Naive thymus-derived CD4-positive, alpha-beta T cell (primary cell): ENCODE measurements at regions not wholly inside any gene's neighbourhood (a gene's known extent, or its start where the extent isn't known, plus 50 kb on each side); places are given as distances from the start of the nearest gene placed in this dataset.
"Not testable (repeated sequence)": the region's sequence is repeated elsewhere in the genome, so short reads cannot be mapped to it uniquely, and the experiment has no call there.

Experiments
- ATAC-seq: fragments of 150-1000 bp; cut with Tn5 transposase; 2 replicates; pipeline ENCODE4 v1.10.0; 2021; ENCODE audit warnings: mild to moderate bottlenecking, moderate library complexity
- CTCF ChIA-PET: fragments of 350-600 bp; sonication (Branson Sonifier 250); formaldehyde crosslinking; loops from one replicate; lab custom pipeline; 2021; ENCODE audit warnings: antibody characterized with exemption; lab: Charles Lee
- POLR2A ChIA-PET: fragments of 350-600 bp; sonication (Branson Sonifier 250); formaldehyde crosslinking; loops from one replicate; lab custom pipeline; 2021; ENCODE audit warnings: antibody characterized with exemption, inconsistent platforms; lab: Charles Lee
- DNase-seq, 9 donors: peaks; one replicate each; pipeline versions ENCODE4 v3.0.0 to v3.0.0-alpha.2; 2020 to 2022; ENCODE audit warnings: mixed read lengths in 1 of 9
- H3K27ac ChIP-seq: one replicate; pipeline ENCODE4 v1.7.0; 2013; ENCODE audit warnings: mild to moderate bottlenecking, low read depth, low read length, moderate library complexity
- H3K27me3 ChIP-seq, 2 donors: one replicate each; pipeline ENCODE4 v1.7.0; 2013; ENCODE audit warnings: low read length in 2 of 2, mild to moderate bottlenecking in 2 of 2, moderate library complexity in 2 of 2; ENCODE audit not compliant: control insufficient read depth in 2 of 2, insufficient read depth in 2 of 2
- H3K36me3 ChIP-seq, 3 experiments: 1 replicate in 2 of 3; 2 replicates in 1 of 3; pipeline ENCODE4 v1.7.0; 2013; ENCODE audit warnings: low read length in 3 of 3, mild to moderate bottlenecking in 3 of 3, moderate library complexity in 1 of 3; ENCODE audit not compliant: insufficient read depth in 3 of 3, control insufficient read depth in 2 of 3
- H3K4me1 ChIP-seq, 2 donors: one replicate each; pipeline ENCODE4 v1.7.0; 2013; ENCODE audit warnings: low read length in 2 of 2, mild to moderate bottlenecking in 2 of 2, moderate library complexity in 1 of 2; ENCODE audit not compliant: control insufficient read depth in 2 of 2, insufficient read depth in 2 of 2
- H3K4me3 ChIP-seq: 2 replicates; pipeline ENCODE4 v1.7.0; 2013; ENCODE audit warnings: mild to moderate bottlenecking, low read length
- H3K9me3 ChIP-seq, 3 experiments: 1 replicate in 2 of 3; 2 replicates in 1 of 3; pipeline ENCODE4 v1.7.0; 2013; ENCODE audit warnings: low read length in 3 of 3; ENCODE audit not compliant: control insufficient read depth in 2 of 3
- H3K27ac Mint-ChIP-seq, 9 donors: one replicate each; pipeline ENCODE4 v1.8.0; 2020 to 2022; ENCODE audit warnings: mixed read lengths in 9 of 9, mild to moderate bottlenecking in 8 of 9, moderate library complexity in 5 of 9, inconsistent platforms in 2 of 9
- H3K27me3 Mint-ChIP-seq, 5 donors: one replicate each; pipeline ENCODE4 v1.8.0; 2021 to 2022; ENCODE audit warnings: mixed read lengths in 5 of 5, mild to moderate bottlenecking in 1 of 5
- H3K36me3 Mint-ChIP-seq, 5 donors: one replicate each; pipeline ENCODE4 v1.8.0; 2020 to 2022; ENCODE audit warnings: mixed read lengths in 5 of 5, mild to moderate bottlenecking in 3 of 5, inconsistent platforms in 1 of 5
- H3K4me1 Mint-ChIP-seq, 7 donors: one replicate each; pipeline ENCODE4 v1.8.0; 2020 to 2022; ENCODE audit warnings: mixed read lengths in 7 of 7, mild to moderate bottlenecking in 3 of 7, inconsistent platforms in 1 of 7
- H3K4me3 Mint-ChIP-seq, 10 donors: one replicate each; pipeline ENCODE4 v1.8.0; 2020 to 2022; ENCODE audit warnings: mild to moderate bottlenecking in 10 of 10, mixed read lengths in 10 of 10, moderate library complexity in 6 of 10, inconsistent platforms in 2 of 10
- H3K9me3 Mint-ChIP-seq, 11 donors: one replicate each; pipeline ENCODE4 v1.8.0; 2020 to 2022; ENCODE audit warnings: mixed read lengths in 11 of 11, mild to moderate bottlenecking in 4 of 11, inconsistent platforms in 1 of 11, moderate library complexity in 1 of 11
- intact Hi-C, 2 donors: fragments of 100-400 bp; cut with micrococcal nuclease; formaldehyde crosslinking; loops; one replicate each; pipeline ENCODE4 v1.15.1; 2023

DNA sequence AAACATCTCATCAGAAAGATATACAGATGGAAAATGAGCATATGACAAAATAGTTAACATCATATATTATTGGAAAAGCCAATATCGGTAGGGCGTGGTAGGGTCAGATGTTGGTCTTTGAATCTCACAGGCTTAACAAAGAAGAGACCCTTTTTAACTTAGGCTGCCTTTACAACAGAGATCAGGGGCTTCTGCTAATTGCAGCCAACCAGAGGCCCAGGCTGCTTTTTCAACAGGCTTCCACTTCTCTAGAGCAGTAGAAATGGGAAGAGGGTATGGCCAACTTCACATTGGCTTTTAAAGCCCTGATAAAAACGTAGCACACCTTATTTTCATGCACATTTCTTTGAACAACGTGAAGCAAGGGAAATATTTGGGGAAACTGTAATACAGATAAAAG lies 764.3 kb upstream of the CTNND2 start:
- H3K36me3 ChIP-seq = no peaks in the 10 kb centered on the region
- no peak for DNase-seq
- peaks cover 0 to 39% (median 27%) of the 10 kb centered on the region in 11 donors for H3K9me3 Mint-ChIP-seq

DNA sequence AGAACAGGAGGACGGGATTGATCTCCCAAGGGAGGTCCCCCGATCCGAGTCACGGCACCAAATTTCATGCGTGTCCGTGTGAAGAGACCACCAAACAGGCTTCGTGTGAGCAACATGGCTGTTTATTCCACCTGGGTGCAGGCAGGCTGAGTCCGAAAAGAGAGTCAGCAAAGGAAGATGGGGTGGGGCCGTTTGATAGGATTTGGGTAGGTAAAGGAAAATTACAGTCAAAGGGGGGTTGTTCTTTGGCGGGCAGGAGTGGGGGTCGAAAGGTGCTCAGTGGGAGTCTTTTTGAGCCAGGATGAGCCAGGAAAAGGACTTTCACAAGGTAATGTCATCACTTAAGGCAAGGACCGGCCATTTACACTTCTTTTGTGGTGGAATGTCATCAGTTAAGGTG lies 763.6 kb upstream of the CTNND2 start:
- H3K27me3 ChIP-seq, DNase-seq, H3K4me1 ChIP-seq, H3K36me3 ChIP-seq, H3K4me3 Mint-ChIP-seq, H3K27ac Mint-ChIP-seq, intact Hi-C loops, H3K36me3 Mint-ChIP-seq, H3K27ac ChIP-seq, ATAC-seq, H3K4me1 Mint-ChIP-seq, H3K4me3 ChIP-seq, CTCF ChIA-PET, POLR2A ChIA-PET, H3K27me3 Mint-ChIP-seq, H3K9me3 ChIP-seq: not testable (repeated sequence)
- peaks cover 0 to 41% (median 27%) of the 10 kb centered on the region in 11 donors for H3K9me3 Mint-ChIP-seq

More for the DNA sequence above, 764.3 kb upstream of the CTNND2 start:
- H3K27me3 Mint-ChIP-seq = no peaks in the 10 kb centered on the region
- no peak for ATAC-seq
- POLR2A ChIA-PET = no interaction called here
- H3K27me3 ChIP-seq = no peaks in the 10 kb centered on the region
- CTCF ChIA-PET = no interaction called here
- intact Hi-C loops = no loop called here
- H3K4me1 Mint-ChIP-seq = no peaks in the 10 kb centered on the region
- no peak overlapping the region for H3K27ac ChIP-seq
- no peak overlapping the region for H3K27ac Mint-ChIP-seq
- H3K4me3 Mint-ChIP-seq = no peak overlapping the region
- no peaks in the 10 kb centered on the region for H3K9me3 ChIP-seq
- H3K36me3 Mint-ChIP-seq = no peaks in the 10 kb centered on the region
- H3K4me3 ChIP-seq = no peak overlapping the region
- H3K4me1 ChIP-seq = no peaks in the 10 kb centered on the region

DNA sequence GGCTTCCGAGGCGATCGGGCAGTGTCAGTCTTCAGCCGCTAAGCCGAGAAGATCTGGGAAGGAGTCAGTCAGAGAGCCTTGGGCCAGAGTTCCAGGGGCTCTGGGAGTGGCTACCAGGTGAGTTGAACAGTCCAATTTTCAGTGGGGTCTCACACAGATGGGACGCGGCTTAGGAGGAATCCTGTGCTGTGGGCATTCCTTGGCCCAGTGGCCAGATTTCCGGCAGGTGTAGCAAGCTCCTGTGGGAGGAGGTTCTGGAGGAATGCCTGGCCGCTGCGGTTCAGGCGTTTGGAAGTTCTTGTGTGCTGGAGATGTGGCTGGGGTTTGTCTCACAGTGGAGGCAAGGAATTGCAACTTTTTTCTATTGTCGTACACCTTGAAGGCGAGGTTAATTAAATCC lies 761.5 kb upstream of the CTNND2 start:
- H3K4me1 Mint-ChIP-seq, H3K4me1 ChIP-seq, H3K27ac Mint-ChIP-seq, H3K27me3 Mint-ChIP-seq, intact Hi-C loops, ATAC-seq, H3K4me3 ChIP-seq, H3K27ac ChIP-seq, H3K4me3 Mint-ChIP-seq, H3K36me3 ChIP-seq, H3K36me3 Mint-ChIP-seq, CTCF ChIA-PET, H3K9me3 ChIP-seq, H3K27me3 ChIP-seq, DNase-seq, POLR2A ChIA-PET: not testable (repeated sequence)
- peaks cover 5 to 38% (median 27%) of the 10 kb centered on the region in 11 donors for H3K9me3 Mint-ChIP-seq

DNA sequence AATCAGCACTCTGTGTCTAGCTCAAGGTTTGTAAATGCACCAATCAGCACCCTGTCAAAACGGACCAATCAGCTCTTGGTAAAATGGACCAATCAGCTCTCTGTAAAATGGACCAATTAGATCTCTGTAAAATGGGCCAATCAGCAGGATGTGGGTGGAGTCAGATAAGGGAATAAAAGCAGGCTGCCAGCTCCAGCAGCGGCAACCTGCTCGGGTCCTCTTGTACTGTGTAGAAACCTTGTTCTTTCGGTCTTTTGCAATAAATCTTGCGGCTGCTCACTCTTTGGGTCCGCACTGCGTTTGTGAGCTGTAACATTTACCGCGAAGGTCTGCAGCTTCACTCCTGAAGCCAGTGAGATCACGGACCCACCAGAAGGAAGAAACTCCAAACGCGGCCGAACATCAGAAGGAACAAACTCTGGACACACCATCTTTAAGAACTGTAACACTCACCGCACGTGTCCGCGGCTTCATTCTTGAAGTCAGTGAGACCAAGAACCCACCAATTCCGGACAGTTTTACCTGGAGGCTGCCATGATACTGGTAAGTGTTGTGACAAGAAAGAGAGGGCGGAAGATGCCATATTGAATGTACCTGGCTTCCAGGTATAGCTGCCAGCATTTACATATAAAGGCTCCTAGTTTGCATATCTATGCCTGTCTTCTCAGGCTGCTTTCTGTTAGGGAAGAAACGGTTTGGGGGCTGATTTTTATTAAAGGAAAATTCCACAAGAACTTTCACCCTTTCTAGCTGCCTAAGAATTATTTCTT lies 758.5 kb upstream of the CTNND2 start:
- no peaks in the 10 kb centered on the region for H3K36me3 ChIP-seq
- CTCF ChIA-PET = no interaction called here
- no peak for ATAC-seq
- no peak overlapping the region for H3K27ac Mint-ChIP-seq
- no peak for DNase-seq
- H3K4me3 ChIP-seq = no peak overlapping the region
- POLR2A ChIA-PET = no interaction called here
- H3K27me3 Mint-ChIP-seq = no peaks in the 10 kb centered on the region
- no peaks in the 10 kb centered on the region for H3K27me3 ChIP-seq
- H3K36me3 Mint-ChIP-seq = no peaks in the 10 kb centered on the region
- H3K9me3 ChIP-seq = peaks cover 0 to 3% (median 0%) of the 10 kb centered on the region in 3 experiments
- H3K9me3 Mint-ChIP-seq = peaks cover 10 to 42% (median 28%) of the 10 kb centered on the region in 11 donors
- H3K27ac ChIP-seq = no peak overlapping the region
- no peaks in the 10 kb centered on the region for H3K4me1 Mint-ChIP-seq
- H3K4me1 ChIP-seq = no peaks in the 10 kb centered on the region
- H3K4me3 Mint-ChIP-seq = no peak overlapping the region
- intact Hi-C loops = no loop called here

DNA sequence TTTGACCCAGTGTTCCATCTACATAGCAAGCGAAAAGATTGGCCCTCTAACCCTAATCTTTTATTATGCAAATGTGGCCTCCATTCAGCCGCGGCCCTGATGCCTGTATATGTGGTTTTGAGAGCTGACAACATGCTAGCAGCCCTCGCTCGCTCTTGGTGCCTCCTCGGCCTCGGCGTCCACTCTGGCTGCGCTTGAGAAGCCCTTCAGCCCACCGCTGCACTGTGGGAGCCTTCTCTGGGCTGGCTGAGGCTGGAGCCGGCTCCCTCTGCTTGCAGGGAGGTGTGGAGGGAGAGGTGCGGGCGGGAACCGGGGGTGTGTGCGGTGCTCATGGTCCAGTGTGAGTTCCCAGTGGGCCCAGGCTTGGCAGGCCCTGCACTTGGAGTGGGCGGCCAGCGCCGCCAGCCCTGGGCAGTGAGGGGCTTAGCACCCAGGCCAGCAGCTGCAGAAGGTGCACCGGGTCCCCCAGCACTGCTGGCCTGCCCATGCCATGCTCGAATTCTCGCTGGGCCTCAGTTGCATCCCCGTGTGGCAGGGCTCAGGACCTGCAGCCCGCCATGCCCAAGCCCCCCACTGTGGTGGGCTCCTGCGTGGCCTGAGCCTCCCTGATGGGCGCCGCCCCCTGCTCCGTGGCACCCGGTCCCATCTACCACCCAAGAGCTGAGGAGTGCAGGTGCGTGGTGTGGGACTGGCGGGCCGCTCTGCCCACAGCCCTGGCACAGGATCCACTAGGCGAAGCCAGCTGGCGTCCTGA lies 757.5 kb upstream of the CTNND2 start:
- CTCF ChIA-PET = no interaction called here
- Mint-ChIP-seq H3K4me3 (no peak overlapping the region), H3K4me1 (no peaks in the 10 kb centered on the region), H3K27me3 (no peaks in the 10 kb centered on the region), H3K36me3 (no peaks in the 10 kb centered on the region), H3K9me3 (peaks cover 11 to 44% (median 23%) of the 10 kb centered on the region in 11 donors), H3K27ac (no peak overlapping the region)
- no peak for DNase-seq
- POLR2A ChIA-PET = no interaction called here
- H3K4me1 ChIP-seq = no peaks in the 10 kb centered on the region
- no peak overlapping the region for H3K4me3 ChIP-seq
- no peaks in the 10 kb centered on the region for H3K36me3 ChIP-seq
- peaks cover 0 to 3% (median 0%) of the 10 kb centered on the region in 3 experiments for H3K9me3 ChIP-seq
- H3K27me3 ChIP-seq = no peaks in the 10 kb centered on the region
- no peak for ATAC-seq
- intact Hi-C loops = no loop called here
- no peak overlapping the region for H3K27ac ChIP-seq

DNA sequence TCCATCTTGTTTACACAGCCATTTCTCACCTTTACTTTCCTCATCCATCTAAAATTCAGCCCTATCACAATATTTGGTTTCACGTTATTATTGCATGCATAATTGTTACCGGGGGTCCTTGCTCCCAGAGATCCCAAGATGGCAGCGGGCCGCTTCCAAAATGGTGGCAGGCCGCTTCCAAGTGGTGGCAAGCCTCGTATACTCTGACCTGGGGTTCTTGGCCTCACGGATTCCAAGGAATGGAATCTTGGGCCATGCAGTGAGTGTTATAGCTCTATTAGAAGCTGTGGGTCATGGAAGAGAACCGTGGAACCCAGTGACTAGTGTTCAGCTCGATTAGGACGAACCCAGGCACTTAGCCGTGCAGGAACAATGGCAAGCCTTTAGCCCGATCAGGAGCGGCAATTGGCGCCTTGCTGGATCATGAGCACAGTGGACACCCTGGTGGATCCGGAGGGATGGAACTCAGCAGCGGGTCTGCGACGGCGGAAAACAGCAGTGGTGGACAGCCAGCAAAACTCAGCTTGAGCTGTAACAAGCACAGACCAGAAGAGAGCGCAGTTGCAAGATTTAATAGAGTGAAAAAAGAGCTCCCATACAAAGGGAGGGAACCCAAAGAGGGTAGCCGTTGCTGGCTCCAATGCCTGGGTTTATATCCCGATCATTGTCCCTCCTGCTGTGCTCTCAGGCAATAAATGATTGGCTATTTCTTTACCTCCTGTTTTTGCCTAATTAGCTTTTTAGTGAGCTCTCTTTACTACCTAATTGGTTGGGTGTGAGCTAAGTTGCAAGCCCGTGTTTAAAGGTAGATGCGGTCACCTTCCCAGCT lies 756.2 kb upstream of the CTNND2 start:
- CTCF ChIA-PET, H3K36me3 ChIP-seq, H3K27me3 Mint-ChIP-seq, H3K4me1 ChIP-seq, H3K4me3 Mint-ChIP-seq, H3K27ac Mint-ChIP-seq, intact Hi-C loops, H3K27ac ChIP-seq, H3K4me1 Mint-ChIP-seq, POLR2A ChIA-PET, ATAC-seq, H3K9me3 ChIP-seq, H3K36me3 Mint-ChIP-seq, DNase-seq, H3K27me3 ChIP-seq, H3K4me3 ChIP-seq: not testable (repeated sequence)
- peaks cover 9 to 43% (median 22%) of the 10 kb centered on the region in 11 donors for H3K9me3 Mint-ChIP-seq
